Esophagus squamous epithelium (tissue), 4 donors: ENCODE measurements at regions not wholly inside any gene's neighbourhood (a gene's known extent, or its start where the extent isn't known, plus 50 kb on each side); places are given as distances from the start of the nearest gene placed in this dataset.

Experiments
- CTCF ChIP-seq, 6 experiments: fragments of 450-650 bp in 4 of 6; fragments of 200-600 bp in 2 of 6; sonication (generic) in 2 of 6; IDR thresholded peaks; one replicate each; pipeline ENCODE4 v1.5.1; 2016 to 2019; ENCODE audit warnings: antibody characterized with exemption in 6 of 6, mild to moderate bottlenecking in 4 of 6, moderate library complexity in 4 of 6
- POLR2A ChIP-seq, 4 donors: fragments of 450-650 bp; IDR thresholded peaks; one replicate each; pipeline ENCODE4 v1.6.1; 2017; ENCODE audit warnings: antibody characterized with exemption in 4 of 4, mild to moderate bottlenecking in 4 of 4, moderate library complexity in 3 of 4

- TF ChIP-seq CTCF (IDR thresholded peaks at IDR 0.05) (no peak), POLR2A (IDR thresholded peaks at IDR 0.05) (no peak)
Measured at GRCh38 chr2:156864753-156865152, 392.8 kb upstream of the GALNT5 start.
